ENCODE measurements at regions not wholly inside any gene's neighbourhood (a gene's known extent, or its start where the extent isn't known, plus 50 kb on each side); places are given as distances from the start of the nearest gene placed in this dataset.
"Not testable (repeated sequence)": the region's sequence is repeated elsewhere in the genome, so short reads cannot be mapped to it uniquely, and the experiment has no call there.

DNA sequence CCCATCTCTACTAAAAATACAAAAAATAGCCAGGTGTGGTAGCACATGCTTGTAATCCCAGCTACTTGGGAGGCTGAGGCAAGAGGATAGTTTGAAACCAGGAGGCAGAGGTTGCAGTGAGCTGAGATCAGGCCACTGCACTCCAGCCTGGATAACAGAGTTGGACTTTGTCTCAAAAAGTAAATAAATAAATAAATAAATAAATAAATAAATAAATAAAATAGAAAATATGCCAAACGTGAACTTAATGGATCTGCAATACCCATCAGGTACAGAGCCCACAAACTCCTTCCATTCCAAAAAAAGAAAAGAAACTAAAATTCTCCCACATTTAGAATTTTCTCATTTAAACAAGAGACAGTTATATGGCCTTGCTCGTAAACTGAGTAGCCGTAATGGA lies 702.7 kb downstream of the CDH18 start:
- intact Hi-C loops (cut with DNase I): no loop called here
- DNase-seq (ENCODE audit: low spot score in 2 of 2): no peak
- H3K27ac ChIP-seq: no peak overlapping the region
- no peak overlapping the region for H3K4me3 ChIP-seq
- no peaks in the 10 kb centered on the region for H3K36me3 ChIP-seq
- TF ChIP-seq, protein P1, sequence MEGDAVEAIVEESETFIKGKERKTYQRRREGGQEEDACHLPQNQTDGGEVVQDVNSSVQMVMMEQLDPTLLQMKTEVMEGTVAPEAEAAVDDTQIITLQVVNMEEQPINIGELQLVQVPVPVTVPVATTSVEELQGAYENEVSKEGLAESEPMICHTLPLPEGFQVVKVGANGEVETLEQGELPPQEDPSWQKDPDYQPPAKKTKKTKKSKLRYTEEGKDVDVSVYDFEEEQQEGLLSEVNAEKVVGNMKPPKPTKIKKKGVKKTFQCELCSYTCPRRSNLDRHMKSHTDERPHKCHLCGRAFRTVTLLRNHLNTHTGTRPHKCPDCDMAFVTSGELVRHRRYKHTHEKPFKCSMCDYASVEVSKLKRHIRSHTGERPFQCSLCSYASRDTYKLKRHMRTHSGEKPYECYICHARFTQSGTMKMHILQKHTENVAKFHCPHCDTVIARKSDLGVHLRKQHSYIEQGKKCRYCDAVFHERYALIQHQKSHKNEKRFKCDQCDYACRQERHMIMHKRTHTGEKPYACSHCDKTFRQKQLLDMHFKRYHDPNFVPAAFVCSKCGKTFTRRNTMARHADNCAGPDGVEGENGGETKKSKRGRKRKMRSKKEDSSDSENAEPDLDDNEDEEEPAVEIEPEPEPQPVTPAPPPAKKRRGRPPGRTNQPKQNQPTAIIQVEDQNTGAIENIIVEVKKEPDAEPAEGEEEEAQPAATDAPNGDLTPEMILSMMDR (IDR thresholded peaks at IDR 0.05): no peak
- no peaks in the 10 kb centered on the region for H3K9me3 ChIP-seq
- H3K4me1 ChIP-seq: no peaks in the 10 kb centered on the region
- no peaks in the 10 kb centered on the region for H3K27me3 ChIP-seq

DNA sequence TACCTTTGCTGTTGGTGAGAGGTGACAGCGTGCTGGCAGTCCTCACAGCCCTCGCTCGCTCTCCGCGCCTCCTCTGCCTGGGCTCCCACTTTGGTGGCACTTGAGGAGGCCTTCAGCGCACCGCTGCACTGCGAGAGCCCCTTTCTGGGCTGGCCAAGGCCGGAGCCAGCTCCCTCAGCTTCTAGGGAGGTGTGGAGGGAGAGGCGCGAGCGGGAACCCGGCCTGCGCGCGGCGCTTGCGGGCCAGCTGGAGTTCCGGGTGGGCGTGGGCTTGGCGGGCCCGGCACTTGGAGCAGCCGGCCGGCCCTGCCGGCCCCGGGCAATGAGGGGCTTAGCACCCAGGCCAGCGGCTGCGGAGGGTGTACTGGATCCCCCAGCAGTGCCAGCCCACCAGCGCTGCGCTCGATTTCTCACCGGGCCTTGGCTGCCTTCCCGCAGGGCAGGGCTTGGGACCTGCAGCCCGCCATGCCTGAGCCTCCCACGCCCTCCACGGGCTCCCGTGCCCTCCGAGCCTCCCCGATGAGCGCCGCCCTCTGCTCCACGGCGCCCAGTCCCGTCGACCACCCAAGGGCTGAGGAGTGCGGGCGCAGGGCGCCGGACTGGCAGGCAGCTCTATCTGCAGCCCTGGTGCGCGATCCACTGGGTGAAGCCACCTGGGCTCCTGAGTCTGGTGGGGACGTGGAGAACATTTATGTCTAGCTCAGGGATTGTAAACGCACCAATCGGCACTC lies 700.3 kb downstream of the CDH18 start:
- H3K27me3 ChIP-seq; H3K4me3 ChIP-seq; H3K4me1 ChIP-seq; intact Hi-C loops (cut with DNase I); DNase-seq (ENCODE audit: low spot score in 2 of 2); H3K27ac ChIP-seq; H3K9me3 ChIP-seq; H3K36me3 ChIP-seq: not testable (repeated sequence)

DNA sequence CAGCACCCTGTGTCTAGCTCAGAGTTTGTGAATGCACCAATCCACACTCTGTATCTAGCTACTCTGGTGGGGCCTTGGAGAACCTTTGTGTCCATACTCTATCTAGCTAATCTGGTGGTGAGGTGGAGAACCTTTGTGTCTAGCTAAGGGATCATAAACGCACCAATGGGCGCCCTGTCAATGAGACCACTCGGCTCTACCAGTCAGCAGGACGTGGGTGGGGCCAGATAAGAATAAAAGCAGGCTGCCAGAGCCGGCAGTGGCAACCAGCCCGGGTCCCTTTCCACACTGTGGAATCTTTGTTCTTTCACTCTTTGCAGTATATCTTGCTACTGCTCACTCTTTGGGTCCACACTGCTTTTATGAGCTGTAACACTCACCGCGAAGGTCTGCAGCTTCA lies 699.7 kb downstream of the CDH18 start:
- H3K4me1 ChIP-seq; H3K27ac ChIP-seq; intact Hi-C loops (cut with DNase I); DNase-seq (ENCODE audit: low spot score in 2 of 2); H3K27me3 ChIP-seq; H3K4me3 ChIP-seq; H3K9me3 ChIP-seq; H3K36me3 ChIP-seq: not testable (repeated sequence)

DNA sequence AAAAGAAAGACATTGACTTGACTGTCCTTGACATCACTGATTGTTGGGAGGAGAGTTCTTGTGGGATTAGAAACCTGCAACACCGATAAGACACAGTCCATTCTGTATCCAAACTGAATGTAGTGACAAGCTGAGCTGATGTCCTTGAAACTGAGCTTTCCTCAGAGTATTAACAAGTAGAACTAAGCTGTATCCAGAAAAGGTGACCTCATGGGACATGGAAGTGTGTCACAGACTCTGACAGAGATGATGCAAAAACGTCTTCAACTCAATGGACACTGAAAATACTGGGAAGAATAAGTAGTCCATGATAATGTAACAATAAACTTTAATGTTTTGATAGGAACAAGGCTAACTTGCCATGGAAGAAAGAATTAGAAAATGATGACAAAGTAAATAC lies 690.1 kb downstream of the CDH18 start:
- no peak for DNase-seq (ENCODE audit: low spot score in 2 of 2)
- Histone ChIP-seq H3K4me1 (no peaks in the 10 kb centered on the region), H3K36me3 (no peaks in the 10 kb centered on the region), H3K27me3 (no peaks in the 10 kb centered on the region), H3K9me3 (no peaks in the 10 kb centered on the region), H3K27ac (no peak overlapping the region), H3K4me3 (no peak overlapping the region)
- TF ChIP-seq, protein P1 (IDR thresholded peaks at IDR 0.05): no peak
- intact Hi-C loops (cut with DNase I): no loop called here

DNA sequence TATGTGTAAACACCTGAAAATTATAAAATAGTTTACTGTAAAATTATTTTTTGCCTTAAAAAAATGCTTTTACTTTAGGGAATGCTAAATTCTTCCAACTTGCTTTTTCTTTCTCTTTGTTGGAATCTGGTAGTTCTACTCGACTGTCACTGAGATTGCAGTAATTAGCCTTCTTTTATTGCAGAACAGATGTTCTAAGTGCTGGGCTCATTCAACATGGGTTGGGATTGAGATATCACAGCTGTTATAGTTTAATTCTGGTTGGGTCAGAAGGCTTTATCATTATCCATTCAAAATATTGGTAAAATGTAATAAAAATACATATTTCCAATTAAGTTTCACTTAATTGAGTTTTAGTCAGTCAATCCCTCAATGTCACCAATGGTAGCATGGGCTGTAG lies 686.7 kb downstream of the CDH18 start:
- Histone ChIP-seq H3K4me1 (no peaks in the 10 kb centered on the region), H3K27ac (no peak overlapping the region), H3K4me3 (no peak overlapping the region), H3K36me3 (no peaks in the 10 kb centered on the region), H3K9me3 (no peaks in the 10 kb centered on the region), H3K27me3 (no peaks in the 10 kb centered on the region)
- no peak for DNase-seq (ENCODE audit: low spot score in 2 of 2)
- intact Hi-C loops (cut with DNase I): loop anchor here (1.0 kb wide), 1 partner anchor 11 kb away; no protein-coding TSS in a partner anchor
- TF ChIP-seq, protein P1 (IDR thresholded peaks at IDR 0.05): no peak

DNA sequence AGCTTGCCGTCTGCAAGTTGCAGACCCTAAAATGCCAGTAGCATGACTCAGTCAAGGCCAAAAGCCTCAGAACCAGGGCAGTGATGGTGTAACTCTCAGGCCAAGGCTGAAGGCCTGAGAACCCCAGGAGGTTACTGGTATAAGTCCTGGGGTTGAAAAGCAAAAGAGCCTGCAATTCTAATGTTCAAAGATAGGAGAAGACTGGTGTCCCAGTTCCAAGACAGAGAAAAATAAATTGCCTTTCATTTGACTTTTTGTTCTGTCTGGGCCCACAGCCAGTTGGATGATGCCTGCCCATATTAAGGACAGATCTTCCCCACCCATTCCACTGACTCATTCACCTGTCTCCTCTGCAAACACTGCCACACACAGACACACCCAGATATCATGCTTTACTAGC lies 673.2 kb downstream of the CDH18 start:
- Histone ChIP-seq H3K27ac (no peak overlapping the region), H3K9me3 (no peaks in the 10 kb centered on the region), H3K36me3 (no peaks in the 10 kb centered on the region), H3K27me3 (no peaks in the 10 kb centered on the region), H3K4me1 (no peaks in the 10 kb centered on the region), H3K4me3 (no peak overlapping the region)
- TF ChIP-seq, protein P1 (IDR thresholded peaks at IDR 0.05): no peak
- no peak for DNase-seq (ENCODE audit: low spot score in 2 of 2)
- intact Hi-C loops (cut with DNase I): no loop called here

DNA sequence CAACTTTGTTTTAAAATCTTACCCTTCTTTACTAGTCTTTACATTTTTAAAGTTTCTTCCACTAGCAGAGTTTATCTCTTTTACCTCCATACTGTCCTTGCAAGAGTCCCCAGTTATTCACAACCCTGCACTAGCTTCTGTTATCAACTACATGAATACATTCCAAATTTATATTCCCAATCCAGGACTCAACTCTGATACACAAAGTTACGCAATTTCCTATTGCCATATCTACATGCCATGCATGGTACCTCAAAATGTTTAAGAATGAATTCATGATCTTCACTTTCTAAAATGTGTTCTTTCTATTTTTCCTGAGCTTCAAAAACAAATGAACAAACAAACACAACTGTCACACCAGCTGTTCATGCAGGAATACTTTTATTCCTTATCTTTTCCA lies 668.7 kb downstream of the CDH18 start:
- Histone ChIP-seq H3K27ac (no peak overlapping the region), H3K36me3 (no peaks in the 10 kb centered on the region), H3K9me3 (no peaks in the 10 kb centered on the region), H3K4me1 (no peaks in the 10 kb centered on the region), H3K27me3 (no peaks in the 10 kb centered on the region), H3K4me3 (no peak overlapping the region)
- DNase-seq (ENCODE audit: low spot score in 2 of 2): no peak
- intact Hi-C loops (cut with DNase I): no loop called here
- TF ChIP-seq, protein P1 (IDR thresholded peaks at IDR 0.05): no peak
